NCI-H2029 (cell line): ENCODE measurements at regions not wholly inside any gene's neighbourhood (a gene's known extent, or its start where the extent isn't known, plus 50 kb on each side); places are given as distances from the start of the nearest gene placed in this dataset.

Experiments used
- DNase-seq: peaks from one replicate; lab custom pipeline; 2025; lab: John Stamatoyannopoulos, UW

- DNase-seq, result peak; percentile 39
These were observed 206.6 kb upstream of the RFX3 start for GRCh38 chr9:3732077-3733038.

- no peak for DNase-seq
These were observed 204.7 kb upstream of the RFX3 start for GRCh38 chr9:3730511-3730922.

- no peak for DNase-seq
These were observed 195.3 kb upstream of the RFX3 start for GRCh38 chr9:3721096-3721495.

- DNase-seq, result no peak
These were observed 193.5 kb upstream of the RFX3 start for GRCh38 chr9:3719286-3719685.

- DNase-seq, result no peak
These were observed 190.6 kb upstream of the RFX3 start for GRCh38 chr9:3716415-3716814.

GRCh38 chr9:3708751-3709150 lies 182.9 kb upstream of the RFX3 start:
- DNase-seq, result peak; percentile 50

GRCh38 chr9:3704890-3705289 lies 179.1 kb upstream of the RFX3 start:
- no peak for DNase-seq

- no peak for DNase-seq
These were observed 175.0 kb upstream of the RFX3 start for GRCh38 chr9:3700772-3701171.

GRCh38 chr9:3699883-3700282 lies 174.1 kb upstream of the RFX3 start:
- no peak for DNase-seq

GRCh38 chr9:3698531-3698930 lies 172.7 kb upstream of the RFX3 start:
- no peak for DNase-seq

- DNase-seq, result no peak
These were observed 172.3 kb upstream of the RFX3 start for GRCh38 chr9:3698076-3698475.

GRCh38 chr9:3696368-3696767 lies 170.6 kb upstream of the RFX3 start:
- DNase-seq, result no peak

GRCh38 chr9:3692606-3693005 lies 166.8 kb upstream of the RFX3 start:
- no peak for DNase-seq

- DNase-seq, result no peak
These were observed 163.8 kb upstream of the RFX3 start for GRCh38 chr9:3689555-3689954.

- no peak for DNase-seq
These were observed 161.3 kb upstream of the RFX3 start for GRCh38 chr9:3687145-3687544.

GRCh38 chr9:3682186-3682585 lies 156.4 kb upstream of the RFX3 start:
- DNase-seq, result no peak

GRCh38 chr9:3677541-3677940 lies 151.7 kb upstream of the RFX3 start:
- DNase-seq, result no peak

- DNase-seq, result no peak
These were observed 151.0 kb upstream of the RFX3 start for GRCh38 chr9:3676766-3677165.

GRCh38 chr9:3675946-3676345 lies 150.1 kb upstream of the RFX3 start:
- DNase-seq, result no peak

GRCh38 chr9:3674561-3674960 lies 148.8 kb upstream of the RFX3 start:
- no peak for DNase-seq

- DNase-seq, result no peak
These were observed 146.6 kb upstream of the RFX3 start for GRCh38 chr9:3672399-3672798.

- DNase-seq, result no peak
These were observed 138.2 kb upstream of the RFX3 start for GRCh38 chr9:3664044-3664443.

GRCh38 chr9:3662671-3663070 lies 136.9 kb upstream of the RFX3 start:
- DNase-seq, result no peak

- no peak for DNase-seq
These were observed 135.1 kb upstream of the RFX3 start for GRCh38 chr9:3660936-3661335.
